BLaER1 (cell line): ENCODE measurements at regions not wholly inside any gene's neighbourhood (a gene's known extent, or its start where the extent isn't known, plus 50 kb on each side); places are given as distances from the start of the nearest gene placed in this dataset.

Experiments used
- H3K27ac ChIP-seq: shearing (Covaris generic); formaldehyde crosslinking; 2 replicates; pipeline ENCODE4 v1.8.1; 2022
- H3K27me3 ChIP-seq: shearing (Covaris generic); formaldehyde crosslinking; 2 replicates; pipeline ENCODE4 v1.8.1; 2022
- H3K36me3 ChIP-seq: shearing (Covaris generic); formaldehyde crosslinking; 2 replicates; pipeline ENCODE4 v1.8.1; 2022
- H3K4me1 ChIP-seq: shearing (Covaris generic); formaldehyde crosslinking; 2 replicates; pipeline ENCODE4 v1.8.1; 2022
- H3K4me2 ChIP-seq: shearing (Covaris generic); formaldehyde crosslinking; 2 replicates; pipeline ENCODE4 v1.8.1; 2022
- H3K4me3 ChIP-seq: shearing (Covaris generic); formaldehyde crosslinking; 2 replicates; pipeline ENCODE4 v1.8.1; 2022
- H3K9ac ChIP-seq: shearing (Covaris generic); formaldehyde crosslinking; 2 replicates; pipeline ENCODE4 v1.8.1; 2022
- H3K9me3 ChIP-seq: shearing (Covaris generic); formaldehyde crosslinking; 2 replicates; pipeline ENCODE4 v1.8.1; 2022
- H4K20me1 ChIP-seq: shearing (Covaris generic); formaldehyde crosslinking; 2 replicates; pipeline ENCODE4 v1.8.1; 2022
- Cebpa-rat ChIP-seq: shearing (Covaris generic); IDR thresholded peaks from 2 replicates; pipeline ENCODE4 v1.8.1; 2022

- no peak overlapping the region for H3K9ac ChIP-seq
- no peak overlapping the region for H3K4me2 ChIP-seq
- no peaks in the 10 kb centered on the region for H4K20me1 ChIP-seq
- H3K36me3 ChIP-seq: no peaks in the 10 kb centered on the region
- H3K27ac ChIP-seq: no peak overlapping the region
- peaks cover 13% of the 10 kb centered on the region for H3K9me3 ChIP-seq
- H3K4me1 ChIP-seq: peaks cover 7% of the 10 kb centered on the region; the same call in 1 of the 2 replicates
- H3K27me3 ChIP-seq: no peaks in the 10 kb centered on the region
- no peak overlapping the region for H3K4me3 ChIP-seq
- no peak for TF ChIP-seq Cebpa-rat
Observed at GRCh38 chr20:57890202-57890800, 180.5 kb upstream of the PMEPA1 start.

GRCh38 chr20:57888591-57888990 lies 178.8 kb upstream of the PMEPA1 start:
- Histone ChIP-seq H3K9ac (no peak overlapping the region), H3K9me3 (peaks cover 5% of the 10 kb centered on the region; the same call in 1 of the 2 replicates), H4K20me1 (no peaks in the 10 kb centered on the region), H3K4me3 (no peak overlapping the region), H3K36me3 (no peaks in the 10 kb centered on the region), H3K27ac (no peak overlapping the region), H3K4me2 (no peak overlapping the region), H3K4me1 (peaks cover 7% of the 10 kb centered on the region; the same call in 1 of the 2 replicates), H3K27me3 (no peaks in the 10 kb centered on the region)
- no peak for TF ChIP-seq Cebpa-rat

- no peaks in the 10 kb centered on the region for H3K27me3 ChIP-seq
- no peaks in the 10 kb centered on the region for H3K4me1 ChIP-seq
- H3K36me3 ChIP-seq: no peaks in the 10 kb centered on the region
- H3K4me3 ChIP-seq: no peak overlapping the region
- no peak overlapping the region for H3K9ac ChIP-seq
- H3K4me2 ChIP-seq: no peak overlapping the region
- TF ChIP-seq Cebpa-rat: no peak
- no peak overlapping the region for H3K27ac ChIP-seq
- H4K20me1 ChIP-seq: no peaks in the 10 kb centered on the region
- peaks cover 5% of the 10 kb centered on the region; the same call in 1 of the 2 replicates for H3K9me3 ChIP-seq
Observed at GRCh38 chr20:57884956-57885355, 175.1 kb upstream of the PMEPA1 start.

- TF ChIP-seq Cebpa-rat: no peak
- Histone ChIP-seq H3K36me3 (no peaks in the 10 kb centered on the region), H4K20me1 (no peaks in the 10 kb centered on the region), H3K9ac (no peak overlapping the region), H3K4me1 (no peaks in the 10 kb centered on the region), H3K9me3 (peaks cover 5% of the 10 kb centered on the region; the same call in 1 of the 2 replicates), H3K4me2 (no peak overlapping the region), H3K27ac (no peak overlapping the region), H3K27me3 (no peaks in the 10 kb centered on the region), H3K4me3 (no peak overlapping the region)
Observed at GRCh38 chr20:57883761-57884160, 173.9 kb upstream of the PMEPA1 start.

- no peak for TF ChIP-seq Cebpa-rat
- H3K4me2 ChIP-seq: no peak overlapping the region
- no peak overlapping the region for H3K27ac ChIP-seq
- H4K20me1 ChIP-seq: no peaks in the 10 kb centered on the region
- H3K4me3 ChIP-seq: no peak overlapping the region
- no peaks in the 10 kb centered on the region for H3K36me3 ChIP-seq
- no peaks in the 10 kb centered on the region for H3K27me3 ChIP-seq
- H3K4me1 ChIP-seq: no peaks in the 10 kb centered on the region
- no peak overlapping the region for H3K9ac ChIP-seq
- peaks cover 5% of the 10 kb centered on the region; the same call in 1 of the 2 replicates for H3K9me3 ChIP-seq
Observed at GRCh38 chr20:57883224-57883623, 173.4 kb upstream of the PMEPA1 start.

GRCh38 chr20:57882451-57883161 lies 172.8 kb upstream of the PMEPA1 start:
- Histone ChIP-seq H3K4me3 (no peak overlapping the region), H4K20me1 (no peaks in the 10 kb centered on the region), H3K9ac (no peak overlapping the region), H3K9me3 (peaks cover 5% of the 10 kb centered on the region; the same call in 1 of the 2 replicates), H3K4me2 (no peak overlapping the region), H3K27ac (no peak overlapping the region), H3K27me3 (no peaks in the 10 kb centered on the region), H3K4me1 (no peaks in the 10 kb centered on the region), H3K36me3 (no peaks in the 10 kb centered on the region)
- TF ChIP-seq Cebpa-rat: no peak

- no peak overlapping the region for H3K4me3 ChIP-seq
- no peaks in the 10 kb centered on the region for H4K20me1 ChIP-seq
- H3K4me1 ChIP-seq: no peaks in the 10 kb centered on the region
- H3K4me2 ChIP-seq: no peak overlapping the region
- H3K9me3 ChIP-seq: no peaks in the 10 kb centered on the region
- no peaks in the 10 kb centered on the region for H3K27me3 ChIP-seq
- H3K9ac ChIP-seq: no peak overlapping the region
- no peak for TF ChIP-seq Cebpa-rat
- no peak overlapping the region for H3K27ac ChIP-seq
- H3K36me3 ChIP-seq: no peaks in the 10 kb centered on the region
Observed at GRCh38 chr20:57881466-57882385, 171.9 kb upstream of the PMEPA1 start.

- Histone ChIP-seq H3K27ac (no peak overlapping the region), H4K20me1 (no peaks in the 10 kb centered on the region), H3K4me1 (no peaks in the 10 kb centered on the region), H3K4me3 (no peak overlapping the region), H3K9me3 (no peaks in the 10 kb centered on the region), H3K36me3 (no peaks in the 10 kb centered on the region), H3K27me3 (no peaks in the 10 kb centered on the region), H3K9ac (no peak overlapping the region), H3K4me2 (no peak overlapping the region)
- TF ChIP-seq Cebpa-rat: no peak
Observed at GRCh38 chr20:57880571-57880892, 170.7 kb upstream of the PMEPA1 start.

GRCh38 chr20:57879779-57880570 lies 170.2 kb upstream of the PMEPA1 start:
- Histone ChIP-seq H3K27ac (no peak overlapping the region), H3K36me3 (no peaks in the 10 kb centered on the region), H3K4me1 (no peaks in the 10 kb centered on the region), H3K4me2 (no peak overlapping the region), H4K20me1 (no peaks in the 10 kb centered on the region), H3K9ac (no peak overlapping the region), H3K9me3 (no peaks in the 10 kb centered on the region), H3K4me3 (no peak overlapping the region), H3K27me3 (no peaks in the 10 kb centered on the region)
- TF ChIP-seq Cebpa-rat: no peak
